Fibroblast of skin of scalp (primary cell): ENCODE measurements at regions not wholly inside any gene's neighbourhood (a gene's known extent, or its start where the extent isn't known, plus 50 kb on each side); places are given as distances from the start of the nearest gene placed in this dataset.
"Not testable (repeated sequence)": the region's sequence is repeated elsewhere in the genome, so short reads cannot be mapped to it uniquely, and the experiment has no call there.

Experiments used
- DNase-seq: peaks from one replicate; pipeline ENCODE4 v3.0.0-alpha.2; 2013

GRCh38 chr7:13104128-13104527 lies 416.7 kb downstream of the ARL4A start:
- DNase-seq: no peak

DNA sequence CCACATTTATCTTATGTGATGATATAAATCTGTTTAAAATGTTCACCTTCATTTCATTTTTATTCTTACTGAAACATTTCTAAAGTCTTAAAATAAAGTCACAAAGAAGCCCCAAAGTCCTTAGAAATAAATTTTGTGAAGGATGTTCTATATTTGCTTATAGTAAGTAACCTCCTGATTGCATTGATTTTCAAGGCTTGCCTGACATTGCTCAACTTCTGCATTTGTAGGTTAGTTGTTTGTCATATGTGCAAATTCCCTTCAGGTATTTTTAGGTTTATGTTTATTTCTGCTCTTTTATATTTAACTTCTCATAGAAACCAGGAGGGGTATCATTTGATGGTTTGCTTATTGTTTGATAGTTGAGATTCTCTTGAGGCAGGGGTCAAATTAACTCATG lies 417.8 kb downstream of the ARL4A start:
- no peak for DNase-seq

DNA sequence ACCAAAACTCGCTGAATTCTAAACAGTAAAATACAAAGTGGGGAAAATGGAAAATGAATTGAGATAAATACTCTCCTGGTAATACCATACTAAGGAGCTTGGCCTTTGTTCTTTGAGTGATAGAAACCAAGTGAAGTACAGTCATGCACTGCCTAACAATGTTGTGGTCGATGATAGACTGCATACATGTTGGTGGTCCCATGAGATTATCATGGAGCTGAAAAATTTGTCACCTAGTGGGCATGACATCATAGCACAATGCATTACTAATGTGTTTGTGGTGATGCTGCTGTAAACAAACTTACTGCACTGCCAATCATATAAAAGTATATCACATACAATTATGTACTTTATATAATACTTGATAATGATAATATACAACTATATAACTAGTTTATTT lies 419.1 kb downstream of the ARL4A start:
- peak; percentile 7 for DNase-seq

DNA sequence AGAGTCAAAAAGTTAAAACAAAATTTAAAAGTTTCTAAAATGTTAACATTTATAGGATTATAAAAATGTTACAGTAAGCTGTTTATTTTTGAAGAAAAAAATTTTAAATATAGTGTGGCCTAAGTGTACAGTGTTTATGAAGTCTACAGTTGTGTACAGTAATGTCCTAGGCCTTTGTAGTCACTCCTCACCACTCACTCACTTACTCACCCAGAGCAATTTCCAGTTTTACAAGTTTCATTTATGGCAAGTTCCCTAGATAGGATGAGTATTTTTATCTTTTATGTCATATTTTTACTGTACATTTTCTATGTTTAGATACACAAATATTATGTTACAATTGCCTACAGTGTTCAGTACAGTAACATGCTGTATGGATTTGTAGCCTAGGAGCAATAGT lies 419.9 kb downstream of the ARL4A start:
- DNase-seq: no peak

DNA sequence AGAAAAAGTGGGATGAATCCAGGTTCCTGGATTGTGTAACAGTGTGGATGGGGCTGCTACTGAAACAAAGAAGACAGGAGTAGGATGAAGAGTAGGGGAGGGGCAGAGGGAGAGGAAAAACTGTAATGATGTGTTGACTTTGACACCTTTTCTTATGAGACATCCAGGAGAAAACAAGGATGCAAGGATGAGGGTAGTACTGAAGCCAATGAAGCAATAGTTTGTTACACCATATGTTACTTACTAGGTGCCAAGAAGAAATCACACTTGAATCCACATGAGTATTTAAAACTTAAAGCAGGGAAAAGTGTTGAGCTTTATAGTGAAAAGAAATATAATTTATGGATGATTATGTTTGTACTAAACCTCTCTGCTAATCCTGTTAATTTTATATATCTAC lies 420.6 kb downstream of the ARL4A start:
- DNase-seq: no peak

- DNase-seq: no peak
Observed at GRCh38 chr7:13109201-13109600, 421.8 kb downstream of the ARL4A start.

GRCh38 chr7:13110107-13110506 lies 422.7 kb downstream of the ARL4A start:
- DNase-seq: no peak

DNA sequence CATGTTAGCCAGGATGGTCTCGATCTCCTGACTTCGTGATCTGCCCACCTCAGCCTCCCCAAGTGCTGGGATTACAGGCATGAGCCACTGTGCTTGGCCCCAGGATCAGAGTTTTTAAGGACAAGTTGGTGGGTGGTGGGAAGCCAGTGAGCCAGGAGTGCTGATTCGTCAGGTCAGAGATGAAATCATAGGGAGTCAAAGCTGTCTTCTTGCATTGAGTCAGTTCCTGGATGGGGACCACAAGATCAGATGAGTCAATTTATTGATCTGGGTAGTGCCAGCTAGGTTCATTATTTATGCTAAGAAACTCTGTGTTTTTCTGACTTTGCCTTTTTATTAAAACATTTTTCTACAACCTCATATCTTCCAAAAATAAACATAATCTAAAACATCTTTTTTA lies 423.8 kb downstream of the ARL4A start:
- DNase-seq: no peak

- not testable (repeated sequence) for DNase-seq
Observed at GRCh38 chr7:13114240-13114639, 426.8 kb downstream of the ARL4A start.

- DNase-seq: peak; percentile 14
Observed at GRCh38 chr7:13115157-13115772, 427.8 kb downstream of the ARL4A start.

- DNase-seq: peak; percentile 2
Observed at GRCh38 chr7:13115855-13116254, 428.4 kb downstream of the ARL4A start.

DNA sequence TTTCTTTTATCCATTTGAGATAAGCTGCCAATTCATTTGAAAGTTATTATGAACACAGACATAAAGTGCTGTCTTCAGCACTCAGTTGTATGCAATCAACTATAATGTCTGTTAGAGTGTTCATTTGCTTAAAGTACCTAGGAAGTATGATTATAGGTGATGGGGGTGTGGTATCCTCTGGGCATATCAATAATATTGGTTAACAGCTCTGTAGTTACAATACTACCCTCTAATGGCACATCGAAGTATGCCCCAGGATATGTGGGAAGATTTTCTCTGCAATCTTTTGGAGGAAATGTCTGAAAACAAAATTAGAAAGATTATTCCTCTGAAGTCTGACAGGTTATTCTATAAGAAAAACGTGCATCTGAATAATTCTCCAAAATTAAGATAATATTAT lies 429.7 kb downstream of the ARL4A start:
- peak; percentile 5 for DNase-seq

- DNase-seq: no peak
Observed at GRCh38 chr7:13117592-13117991, 430.2 kb downstream of the ARL4A start.

DNA sequence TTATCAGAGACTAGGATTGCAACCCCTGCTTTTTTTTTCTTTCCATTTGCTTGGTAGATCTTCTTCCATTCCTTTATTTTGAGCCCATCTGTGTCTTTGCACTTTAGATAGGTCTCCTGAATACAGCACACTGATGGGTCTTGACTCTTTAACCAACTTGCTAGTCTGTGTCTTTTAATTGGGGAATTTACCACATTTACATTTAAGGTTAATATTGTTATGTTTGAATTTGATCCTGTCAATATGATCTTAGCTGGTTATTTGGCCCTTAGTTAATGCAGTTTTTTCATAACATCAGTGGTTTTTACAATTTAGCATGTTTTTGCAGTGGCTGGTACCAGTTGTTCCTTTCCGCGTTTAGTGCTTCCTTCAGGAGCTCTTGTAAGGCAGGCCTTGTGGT lies 437.2 kb downstream of the ARL4A start:
- DNase-seq: not testable (repeated sequence)

GRCh38 chr7:13126347-13126746 lies 438.9 kb downstream of the ARL4A start:
- no peak for DNase-seq

GRCh38 chr7:13130321-13130720 lies 442.9 kb downstream of the ARL4A start:
- no peak for DNase-seq

DNA sequence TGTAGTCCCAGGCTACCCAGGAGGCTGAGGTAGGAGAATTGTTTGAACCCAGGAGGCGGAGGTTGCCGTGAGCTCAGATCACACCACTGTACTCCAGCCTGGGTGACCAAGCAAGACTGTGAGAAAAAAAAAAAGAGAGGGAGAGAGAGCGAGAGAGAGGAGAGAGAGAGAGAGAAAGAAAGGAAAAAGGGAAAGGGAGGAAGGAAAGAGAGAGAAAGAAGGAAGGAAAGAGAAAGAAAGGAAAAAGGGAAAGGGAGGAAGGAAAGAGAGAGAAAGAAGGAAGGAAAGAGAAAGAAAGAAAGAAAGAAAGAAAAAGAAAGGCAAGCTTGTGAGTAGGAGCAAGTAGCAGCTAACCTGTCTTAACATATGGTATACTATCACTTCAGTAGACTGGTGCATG lies 443.5 kb downstream of the ARL4A start:
- not testable (repeated sequence) for DNase-seq

DNA sequence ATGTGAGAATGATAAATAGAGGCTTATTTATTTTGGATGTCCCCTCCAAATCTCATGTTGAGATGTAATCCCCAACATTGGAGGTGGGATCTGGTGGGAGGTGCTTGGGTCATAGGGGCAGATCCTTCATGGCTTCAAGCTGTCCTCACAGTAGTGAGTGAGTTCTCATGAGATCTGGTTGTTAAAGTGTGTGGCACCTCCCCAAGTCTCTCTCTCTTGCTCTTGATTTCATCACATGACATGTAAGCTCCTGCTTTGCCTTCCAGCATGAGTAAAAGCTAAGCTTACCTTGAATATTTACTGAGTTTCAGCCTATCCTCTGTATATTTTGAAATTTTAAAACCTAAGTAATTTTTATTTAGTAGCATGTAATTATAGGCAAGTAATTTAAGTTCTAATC lies 444.9 kb downstream of the ARL4A start:
- DNase-seq: no peak

- DNase-seq: not testable (repeated sequence)
Observed at GRCh38 chr7:13136345-13136744, 448.9 kb downstream of the ARL4A start.

DNA sequence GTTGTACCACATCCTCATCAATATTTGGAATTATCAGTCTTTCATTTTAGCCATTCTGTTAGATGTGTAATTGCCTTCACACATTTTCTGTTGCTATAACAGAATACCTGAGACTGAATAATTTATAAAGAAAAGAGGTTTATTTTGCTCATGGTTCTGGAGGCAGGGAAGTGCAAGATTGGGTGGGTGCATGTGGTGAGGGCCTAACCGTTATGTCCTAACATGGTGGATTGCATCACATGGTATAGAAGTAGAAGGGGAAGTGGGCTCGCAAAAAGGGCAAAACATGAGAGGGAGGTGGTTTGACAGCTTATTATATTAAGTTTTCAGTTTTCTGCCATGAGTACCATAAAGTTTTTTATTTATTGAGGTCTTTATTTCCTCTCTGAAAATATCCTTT lies 452.0 kb downstream of the ARL4A start:
- no peak for DNase-seq

DNA sequence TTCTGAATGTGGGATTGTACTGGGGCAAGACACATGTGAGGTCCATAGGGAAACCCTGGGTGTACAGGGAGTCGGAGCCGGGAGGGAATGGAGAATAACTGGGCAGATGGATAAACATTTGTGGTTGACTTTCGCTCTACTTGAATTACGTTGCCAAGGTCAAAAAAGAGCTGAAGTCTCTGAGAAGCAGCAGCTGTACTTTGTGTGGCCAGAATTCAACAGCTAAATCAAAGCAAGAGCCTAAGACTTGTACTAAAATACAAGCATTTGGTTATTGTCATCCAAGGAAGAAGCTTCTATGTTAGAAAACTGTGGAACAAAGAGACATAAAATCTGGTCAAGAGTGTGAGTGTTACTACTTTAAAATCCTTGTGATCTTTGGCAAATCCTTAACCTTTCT lies 457.2 kb downstream of the ARL4A start:
- no peak for DNase-seq

DNA sequence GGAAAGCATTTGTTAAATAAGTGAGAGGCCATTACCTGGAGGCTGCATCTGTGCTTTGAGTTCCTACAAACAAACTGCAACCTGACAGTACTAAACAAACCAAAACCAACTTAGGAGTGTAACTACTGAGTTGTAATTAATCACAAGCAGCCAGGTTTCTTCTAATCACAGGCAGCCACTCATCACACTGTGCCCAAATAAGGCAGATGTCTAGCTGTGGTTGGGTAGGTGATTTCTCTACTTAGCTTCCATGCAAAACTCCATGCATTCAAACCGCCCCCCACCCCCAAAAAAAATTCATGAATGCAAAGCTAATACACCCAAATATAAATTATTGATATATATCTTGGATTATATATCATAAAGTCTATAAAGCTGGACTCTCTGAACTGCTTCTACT lies 461.1 kb downstream of the ARL4A start:
- DNase-seq: no peak

GRCh38 chr7:13151978-13152377 lies 464.5 kb downstream of the ARL4A start:
- DNase-seq: no peak

DNA sequence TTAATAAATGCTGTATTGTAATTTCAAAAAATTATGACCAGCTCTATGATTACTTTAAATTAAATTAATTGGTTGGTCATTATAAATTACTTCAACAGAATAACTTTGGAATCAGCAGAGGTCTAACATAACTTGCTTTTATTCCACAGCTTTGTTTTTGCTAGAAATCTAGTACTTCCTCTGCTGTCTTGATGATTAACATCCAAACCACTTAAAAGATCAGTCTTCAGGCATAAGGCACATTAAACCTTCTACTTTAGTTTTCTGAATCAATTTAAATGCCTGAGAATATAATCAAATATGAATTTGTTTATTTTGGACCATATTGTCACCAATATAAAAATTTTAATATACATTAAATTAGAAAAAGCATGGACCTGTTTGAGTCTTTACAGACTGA lies 465.3 kb downstream of the ARL4A start:
- no peak for DNase-seq

DNA sequence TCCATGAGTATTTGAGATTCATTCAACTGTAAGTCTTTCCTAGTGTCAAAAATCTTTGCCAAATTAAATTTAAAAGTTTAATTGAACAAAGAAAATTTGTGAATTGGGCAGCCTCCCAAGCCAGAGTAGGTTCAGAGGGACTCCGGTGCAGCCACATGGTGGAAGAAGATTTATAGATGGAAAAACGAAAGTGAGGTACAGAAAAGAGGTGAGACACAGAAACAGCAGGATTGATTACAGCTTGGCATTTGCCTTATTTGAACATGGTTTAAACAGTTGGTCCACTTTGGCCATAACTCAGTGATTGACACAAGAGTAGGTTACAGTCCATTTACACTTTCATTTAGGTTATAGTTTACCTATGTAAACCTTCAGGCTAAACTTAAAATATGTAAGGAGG lies 465.8 kb downstream of the ARL4A start:
- no peak for DNase-seq
